DMS114 treated with DMSO at 0.1 percent for 48 hours (cell line): ENCODE measurements at regions not wholly inside any gene's neighbourhood (a gene's known extent, or its start where the extent isn't known, plus 50 kb on each side); places are given as distances from the start of the nearest gene placed in this dataset.
"Not testable (repeated sequence)": the region's sequence is repeated elsewhere in the genome, so short reads cannot be mapped to it uniquely, and the experiment has no call there.

Source experiments
- DNase-seq: peaks from one replicate; lab custom pipeline; 2025; ENCODE audit not compliant: unreplicated experiment; lab: John Stamatoyannopoulos, UW

DNA sequence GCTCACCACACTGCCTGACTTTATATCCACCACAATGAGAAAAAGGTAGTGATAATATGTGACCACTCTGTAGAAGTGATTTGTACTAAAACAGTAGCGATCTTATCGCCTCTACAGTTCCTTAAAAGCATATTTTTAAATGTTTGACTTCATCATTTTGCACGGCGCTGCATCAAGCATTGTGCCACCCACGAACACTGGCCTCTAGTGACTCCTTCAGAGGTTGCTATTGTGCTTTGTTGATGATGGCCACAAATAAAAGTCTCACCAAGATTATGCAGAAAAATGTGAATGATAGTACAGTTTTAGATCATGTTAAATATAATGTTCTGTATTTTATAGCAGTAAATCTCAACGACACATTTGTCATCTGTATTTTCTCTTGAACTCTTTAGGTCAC, 186.5 kb upstream of the NCAM2 start:
- DNase-seq = no peak

DNA sequence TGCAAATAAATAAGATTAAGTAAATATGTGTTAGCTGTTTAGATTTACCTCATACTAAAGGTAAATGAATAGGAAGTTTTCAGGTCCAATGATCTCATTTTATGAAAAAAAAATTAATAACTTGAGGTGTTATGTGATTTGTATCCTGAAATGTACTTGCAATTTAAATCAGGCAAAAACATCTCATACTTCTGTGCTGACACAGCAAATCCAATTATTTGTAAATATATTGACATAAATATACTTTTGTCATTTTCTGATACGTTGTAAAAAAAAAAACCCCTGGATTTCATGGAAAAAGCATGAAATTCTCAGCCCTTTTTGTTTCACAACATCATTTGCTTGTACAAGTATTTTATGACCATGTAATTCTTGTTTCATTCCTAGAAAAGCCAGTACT, 184.1 kb upstream of the NCAM2 start:
- DNase-seq = no peak

- DNase-seq = no peak
Measured at GRCh38 chr21:20822666-20823065, 175.5 kb upstream of the NCAM2 start.

GRCh38 chr21:20852866-20853265, 145.3 kb upstream of the NCAM2 start:
- no peak for DNase-seq

GRCh38 chr21:20856926-20857325, 141.3 kb upstream of the NCAM2 start:
- no peak for DNase-seq

GRCh38 chr21:20874202-20874601, 124.0 kb upstream of the NCAM2 start:
- no peak for DNase-seq

- no peak for DNase-seq
Measured at GRCh38 chr21:20875742-20876141, 122.5 kb upstream of the NCAM2 start.

- DNase-seq = no peak
Measured at GRCh38 chr21:20877976-20878375, 120.2 kb upstream of the NCAM2 start.

GRCh38 chr21:20882462-20883407, 115.5 kb upstream of the NCAM2 start:
- peak; percentile 8 for DNase-seq

DNA sequence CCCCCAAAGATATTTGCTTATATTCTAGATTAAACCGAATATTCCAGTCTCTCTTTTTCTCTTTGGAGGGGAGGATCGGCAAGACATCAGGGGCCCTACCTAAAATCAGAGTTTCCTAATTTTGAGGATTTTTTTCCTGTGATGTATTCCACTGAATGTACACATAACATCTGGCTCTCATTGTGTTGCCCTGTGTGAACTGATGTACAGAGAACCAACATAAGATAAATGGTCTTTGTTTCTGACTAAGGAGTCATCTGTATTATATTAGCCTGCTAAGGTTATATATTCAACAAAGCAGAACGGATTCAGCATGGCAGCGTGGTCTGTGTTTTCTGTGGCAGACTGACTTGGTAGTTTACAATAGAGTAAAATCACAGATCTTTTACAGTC, 114.8 kb upstream of the NCAM2 start:
- no peak for DNase-seq

- no peak for DNase-seq
Measured at GRCh38 chr21:20902511-20902910, 95.7 kb upstream of the NCAM2 start.

- no peak for DNase-seq
Measured at GRCh38 chr21:20902998-20903397, 95.2 kb upstream of the NCAM2 start.

- not testable (repeated sequence) for DNase-seq
Measured at GRCh38 chr21:20927555-20927954, 70.7 kb upstream of the NCAM2 start.

DNA sequence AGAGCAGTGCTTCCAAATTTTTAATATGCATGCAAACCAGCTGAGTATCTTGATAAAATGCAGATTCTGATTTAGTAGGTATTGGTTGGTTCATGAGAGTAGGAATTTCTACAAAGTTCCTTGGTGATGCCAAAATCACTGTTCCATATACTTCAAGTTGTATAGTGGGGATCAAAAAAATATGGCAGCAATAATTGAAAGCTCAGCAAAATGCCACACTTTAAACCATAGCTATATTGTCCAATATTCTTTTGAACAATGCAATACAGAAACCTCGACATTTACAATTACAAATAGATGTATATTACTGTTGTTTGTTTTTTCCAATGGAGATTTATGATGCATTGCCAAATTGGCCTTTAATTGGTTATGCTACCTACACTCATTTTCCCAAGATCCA, 55.7 kb upstream of the NCAM2 start:
- DNase-seq = no peak

DNA sequence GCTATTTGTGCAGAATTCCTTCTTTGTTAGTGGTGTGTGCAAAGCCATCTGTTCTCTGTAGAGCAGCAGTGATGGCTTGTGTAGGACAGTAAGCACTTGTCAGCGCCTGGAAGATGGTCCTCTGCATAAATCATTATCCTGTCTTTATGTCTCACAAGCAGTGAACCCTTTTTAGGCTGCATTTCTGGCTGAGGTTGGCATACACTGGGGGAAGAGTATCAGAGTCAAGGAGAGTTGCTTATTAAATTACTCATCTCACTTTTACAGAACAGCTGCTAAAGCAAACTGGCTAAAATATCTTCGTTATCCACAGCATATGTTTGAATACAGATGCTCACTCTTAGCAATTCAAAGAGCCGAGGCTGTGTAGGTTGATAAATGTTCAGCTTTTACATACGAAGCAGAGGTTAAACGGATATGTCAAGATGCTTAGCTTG, 54.6 kb upstream of the NCAM2 start:
- DNase-seq = no peak

GRCh38 chr21:20944139-20944538, 54.1 kb upstream of the NCAM2 start:
- no peak for DNase-seq

- DNase-seq = no peak
Measured at GRCh38 chr21:20946701-20947100, 51.5 kb upstream of the NCAM2 start.
